ENCODE measurements at regions not wholly inside any gene's neighbourhood (a gene's known extent, or its start where the extent isn't known, plus 50 kb on each side); places are given as distances from the start of the nearest gene placed in this dataset.

DNA sequence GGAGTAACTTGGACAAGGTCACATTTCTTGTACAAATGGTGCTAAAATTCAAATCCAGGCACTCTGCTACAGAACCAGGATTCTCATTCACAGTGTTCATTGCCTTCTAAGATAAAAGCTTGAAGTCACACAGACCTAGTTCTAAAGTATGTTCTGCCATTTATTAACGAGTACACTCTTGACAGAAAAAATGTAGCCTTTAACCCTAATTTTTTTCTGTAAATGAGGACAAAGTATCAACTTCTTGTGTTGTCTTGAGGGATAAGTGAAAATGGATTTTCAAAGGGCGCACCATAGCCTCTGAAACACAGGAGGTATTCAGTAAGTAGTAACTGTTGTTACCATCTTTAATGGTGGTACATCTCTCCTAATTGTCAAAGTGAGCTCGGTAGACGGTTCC is 379.8 kb upstream of the FLRT2 start:
- no peaks in the 10 kb centered on the region for H3K9me2 ChIP-seq (ENCODE audit: insufficient read depth, low read length)
- H3K9ac ChIP-seq (ENCODE audit: low read length) = no peak overlapping the region
- no peak overlapping the region for H2AFZ ChIP-seq (ENCODE audit: low read depth, low read length)
- H3F3A ChIP-seq (ENCODE audit: insufficient read depth, low read length, poor library complexity, severe bottlenecking) = no peaks in the 10 kb centered on the region
- no peaks in the 10 kb centered on the region for H3K36me3 ChIP-seq (ENCODE audit: insufficient read depth, low read length)
- H3K4me3 ChIP-seq (ENCODE audit: low read length) = no peak overlapping the region
- H4K20me1 ChIP-seq (ENCODE audit: insufficient read depth) = no peaks in the 10 kb centered on the region
- H3K27ac ChIP-seq (ENCODE audit: low read length) = no peak overlapping the region
- H3K4me2 ChIP-seq (ENCODE audit: low read length) = no peak overlapping the region
- H3K9me3 ChIP-seq (ENCODE audit: low read length) = no peaks in the 10 kb centered on the region
- TF ChIP-seq RAD21 (conservative IDR thresholded peaks at IDR 0.05) (no peak), CTCF (IDR thresholded peaks at IDR 0.05; ENCODE audit: poor library complexity, severe bottlenecking) (no peak), SMC3 (conservative IDR thresholded peaks at IDR 0.05; ENCODE audit: poor library complexity) (no peak), POLR2AphosphoS5 (IDR thresholded peaks at IDR 0.05) (no peak), TAF1 (IDR thresholded peaks at IDR 0.05; ENCODE audit: low read depth) (no peak), EZH2 (IDR thresholded peaks at IDR 0.05; ENCODE audit: borderline replicate concordance, insufficient read depth, low read length, poor library complexity, severe bottlenecking) (no peak), EP300 (conservative IDR thresholded peaks at IDR 0.05; ENCODE audit: poor library complexity, severe bottlenecking) (no peak), MXI1 (conservative IDR thresholded peaks at IDR 0.05; ENCODE audit: poor library complexity, severe bottlenecking) (no peak)
- TF ChIP-seq, protein P1, sequence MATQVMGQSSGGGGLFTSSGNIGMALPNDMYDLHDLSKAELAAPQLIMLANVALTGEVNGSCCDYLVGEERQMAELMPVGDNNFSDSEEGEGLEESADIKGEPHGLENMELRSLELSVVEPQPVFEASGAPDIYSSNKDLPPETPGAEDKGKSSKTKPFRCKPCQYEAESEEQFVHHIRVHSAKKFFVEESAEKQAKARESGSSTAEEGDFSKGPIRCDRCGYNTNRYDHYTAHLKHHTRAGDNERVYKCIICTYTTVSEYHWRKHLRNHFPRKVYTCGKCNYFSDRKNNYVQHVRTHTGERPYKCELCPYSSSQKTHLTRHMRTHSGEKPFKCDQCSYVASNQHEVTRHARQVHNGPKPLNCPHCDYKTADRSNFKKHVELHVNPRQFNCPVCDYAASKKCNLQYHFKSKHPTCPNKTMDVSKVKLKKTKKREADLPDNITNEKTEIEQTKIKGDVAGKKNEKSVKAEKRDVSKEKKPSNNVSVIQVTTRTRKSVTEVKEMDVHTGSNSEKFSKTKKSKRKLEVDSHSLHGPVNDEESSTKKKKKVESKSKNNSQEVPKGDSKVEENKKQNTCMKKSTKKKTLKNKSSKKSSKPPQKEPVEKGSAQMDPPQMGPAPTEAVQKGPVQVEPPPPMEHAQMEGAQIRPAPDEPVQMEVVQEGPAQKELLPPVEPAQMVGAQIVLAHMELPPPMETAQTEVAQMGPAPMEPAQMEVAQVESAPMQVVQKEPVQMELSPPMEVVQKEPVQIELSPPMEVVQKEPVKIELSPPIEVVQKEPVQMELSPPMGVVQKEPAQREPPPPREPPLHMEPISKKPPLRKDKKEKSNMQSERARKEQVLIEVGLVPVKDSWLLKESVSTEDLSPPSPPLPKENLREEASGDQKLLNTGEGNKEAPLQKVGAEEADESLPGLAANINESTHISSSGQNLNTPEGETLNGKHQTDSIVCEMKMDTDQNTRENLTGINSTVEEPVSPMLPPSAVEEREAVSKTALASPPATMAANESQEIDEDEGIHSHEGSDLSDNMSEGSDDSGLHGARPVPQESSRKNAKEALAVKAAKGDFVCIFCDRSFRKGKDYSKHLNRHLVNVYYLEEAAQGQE (IDR thresholded peaks at IDR 0.05; ENCODE audit: borderline replicate concordance) = no peak
- no peaks in the 10 kb centered on the region for H3K27me3 ChIP-seq (ENCODE audit: insufficient read depth, low read depth, low read length)
- H3K79me2 ChIP-seq (replicated peaks; ENCODE audit: insufficient read depth, low read length) = no peaks in the 10 kb centered on the region

GRCh38 chr14:85154714-85155113 is 375.2 kb upstream of the FLRT2 start:
- H3K4me2 ChIP-seq (ENCODE audit: low read length) = no peak overlapping the region
- no peaks in the 10 kb centered on the region for H3K36me3 ChIP-seq (ENCODE audit: insufficient read depth, low read length)
- H2AFZ ChIP-seq (ENCODE audit: low read depth, low read length) = no peak overlapping the region
- H3K9me3 ChIP-seq (ENCODE audit: low read length) = no peaks in the 10 kb centered on the region
- no peaks in the 10 kb centered on the region for H3K27me3 ChIP-seq (ENCODE audit: insufficient read depth, low read depth, low read length)
- no peak overlapping the region for H3K4me3 ChIP-seq (ENCODE audit: low read length)
- no peaks in the 10 kb centered on the region for H3F3A ChIP-seq (ENCODE audit: insufficient read depth, low read length, poor library complexity, severe bottlenecking)
- no peak overlapping the region for H3K27ac ChIP-seq (ENCODE audit: low read length)
- H3K9ac ChIP-seq (ENCODE audit: low read length) = no peak overlapping the region
- no peak for TF ChIP-seq TAF1 (IDR thresholded peaks at IDR 0.05; ENCODE audit: low read depth)
- TF ChIP-seq, protein P1 (IDR thresholded peaks at IDR 0.05; ENCODE audit: borderline replicate concordance) = no peak
- TF ChIP-seq CTCF (IDR thresholded peaks at IDR 0.05; ENCODE audit: poor library complexity, severe bottlenecking) = no peak
- no peak for TF ChIP-seq EP300 (conservative IDR thresholded peaks at IDR 0.05; ENCODE audit: poor library complexity, severe bottlenecking)
- TF ChIP-seq MXI1 (conservative IDR thresholded peaks at IDR 0.05; ENCODE audit: poor library complexity, severe bottlenecking) = no peak
- TF ChIP-seq RAD21 (conservative IDR thresholded peaks at IDR 0.05) = no peak
- TF ChIP-seq EZH2 (IDR thresholded peaks at IDR 0.05; ENCODE audit: borderline replicate concordance, insufficient read depth, low read length, poor library complexity, severe bottlenecking) = no peak
- no peak for TF ChIP-seq POLR2AphosphoS5 (IDR thresholded peaks at IDR 0.05)
- no peak for TF ChIP-seq SMC3 (conservative IDR thresholded peaks at IDR 0.05; ENCODE audit: poor library complexity)
- no peaks in the 10 kb centered on the region for H3K9me2 ChIP-seq (ENCODE audit: insufficient read depth, low read length)
- no peaks in the 10 kb centered on the region for H4K20me1 ChIP-seq (ENCODE audit: insufficient read depth)
- no peaks in the 10 kb centered on the region for H3K79me2 ChIP-seq (replicated peaks; ENCODE audit: insufficient read depth, low read length)
